Eye (tissue), 1 donor: ENCODE measurements at regions not wholly inside any gene's neighbourhood (a gene's known extent, or its start where the extent isn't known, plus 50 kb on each side); places are given as distances from the start of the nearest gene placed in this dataset.
"Not testable (repeated sequence)": the region's sequence is repeated elsewhere in the genome, so short reads cannot be mapped to it uniquely, and the experiment has no call there.

ENCODE experiments used
- DNase-seq: peaks from one replicate; pipeline ENCODE4 v3.0.0-alpha.2; 2015

GRCh38 chr12:25382311-25383106 is 131.8 kb upstream of the KRAS start:
- no peak for DNase-seq

GRCh38 chr12:25377469-25378177 is 126.9 kb upstream of the KRAS start:
- no peak for DNase-seq

GRCh38 chr12:25376985-25377384 is 126.3 kb upstream of the KRAS start:
- no peak for DNase-seq

- no peak for DNase-seq
Observed at GRCh38 chr12:25376407-25376806, 125.7 kb upstream of the KRAS start.

- no peak for DNase-seq
Observed at GRCh38 chr12:25372969-25373817, 122.5 kb upstream of the KRAS start.

- no peak for DNase-seq
Observed at GRCh38 chr12:25372002-25372401, 121.3 kb upstream of the KRAS start.

GRCh38 chr12:25368557-25368956 is 117.8 kb upstream of the KRAS start:
- DNase-seq: no peak

GRCh38 chr12:25366122-25366521 is 115.4 kb upstream of the KRAS start:
- DNase-seq: no peak

GRCh38 chr12:25365340-25365730 is 114.6 kb upstream of the KRAS start:
- no peak for DNase-seq

GRCh38 chr12:25364529-25365339 is 114.0 kb upstream of the KRAS start:
- DNase-seq: no peak

GRCh38 chr12:25362646-25363045 is 111.9 kb upstream of the KRAS start:
- no peak for DNase-seq

- no peak for DNase-seq
Observed at GRCh38 chr12:25361511-25361910, 110.8 kb upstream of the KRAS start.

- DNase-seq: no peak
Observed at GRCh38 chr12:25357595-25357994, 106.9 kb upstream of the KRAS start.

GRCh38 chr12:25352942-25353341 is 102.2 kb upstream of the KRAS start:
- not testable (repeated sequence) for DNase-seq

GRCh38 chr12:25352083-25352918 is 101.6 kb upstream of the KRAS start:
- no peak for DNase-seq

GRCh38 chr12:25348593-25348895 is 97.8 kb upstream of the KRAS start:
- DNase-seq: no peak

- no peak for DNase-seq
Observed at GRCh38 chr12:25347716-25348592, 97.2 kb upstream of the KRAS start.

- DNase-seq: not testable (repeated sequence)
Observed at GRCh38 chr12:25341877-25342276, 91.1 kb upstream of the KRAS start.

- no peak for DNase-seq
Observed at GRCh38 chr12:25337916-25338315, 87.2 kb upstream of the KRAS start.

GRCh38 chr12:25332143-25332542 is 81.4 kb upstream of the KRAS start:
- no peak for DNase-seq
